Neural cell (in vitro differentiated cells): ENCODE measurements at regions not wholly inside any gene's neighbourhood (a gene's known extent, or its start where the extent isn't known, plus 50 kb on each side); places are given as distances from the start of the nearest gene placed in this dataset.

Experiments
- H2AFZ ChIP-seq: fragments of 200-600, 300-800 bp; sonication (generic), shearing (Covaris generic); 2 replicates; pipeline ENCODE4 v1.6.0; 2014; ENCODE audit warnings: low read depth, mild to moderate bottlenecking, antibody characterized with exemption, low read length, moderate library complexity
- H3F3A ChIP-seq: fragments of 200-600 bp; shearing (Covaris generic); 2 replicates; pipeline ENCODE4 v1.6.1; 2016; ENCODE audit warnings: mild to moderate bottlenecking, moderate library complexity, mixed read lengths, antibody characterized with exemption, low read length; ENCODE audit not compliant: insufficient read depth, poor library complexity, severe bottlenecking
- H3K27ac ChIP-seq: fragments of 200-600, 300-800 bp; sonication (generic), shearing (Covaris generic); 2 replicates; pipeline ENCODE4 v1.5.1; 2014; ENCODE audit warnings: mild to moderate bottlenecking, low read length, moderate library complexity
- H3K27me3 ChIP-seq: fragments of 300-800, 200-600 bp; sonication (generic), shearing (Covaris generic); 2 replicates; pipeline ENCODE4 v1.6.0; 2014; ENCODE audit warnings: mild to moderate bottlenecking, low read depth, low read length, moderate library complexity; ENCODE audit not compliant: insufficient read depth
- H3K36me3 ChIP-seq: fragments of 300-800, 200-600 bp; sonication (generic), shearing (Covaris generic); 2 replicates; pipeline ENCODE4 v1.5.1; 2014; ENCODE audit warnings: mild to moderate bottlenecking, antibody characterized with exemption, low read length, moderate library complexity; ENCODE audit not compliant: insufficient read depth
- H3K4me2 ChIP-seq: fragments of 300-800, 200-600 bp; sonication (generic), shearing (Covaris generic); 2 replicates; pipeline ENCODE4 v1.6.0; 2014; ENCODE audit warnings: mild to moderate bottlenecking, low read length
- H3K4me3 ChIP-seq: fragments of 300-800, 200-600 bp; sonication (generic), shearing (Covaris generic); 2 replicates; pipeline ENCODE4 v1.5.1; 2014; ENCODE audit warnings: mild to moderate bottlenecking, low read length, moderate library complexity
- H3K79me2 ChIP-seq: fragments of 200-600 bp; shearing (Covaris generic); replicated peaks from 2 replicates; pipeline ENCODE4 v1.6.0; 2014; ENCODE audit warnings: mild to moderate bottlenecking, low read length, moderate library complexity; ENCODE audit not compliant: insufficient read depth
- H3K9ac ChIP-seq: fragments of 300-800, 200-600 bp; sonication (generic), shearing (Covaris generic); 2 replicates; pipeline ENCODE4 v1.6.1; 2016; ENCODE audit warnings: mild to moderate bottlenecking, low read length, mixed read lengths
- H3K9me2 ChIP-seq: fragments of 200-600 bp; shearing (Covaris generic); 2 replicates; pipeline ENCODE4 v1.6.1; 2016; ENCODE audit warnings: mild to moderate bottlenecking, low read length, mixed read lengths; ENCODE audit not compliant: insufficient read depth
- H3K9me3 ChIP-seq: fragments of 200-600, 300-800 bp; sonication (generic), shearing (Covaris generic); 2 replicates; pipeline ENCODE4 v1.6.1; 2016; ENCODE audit warnings: mild to moderate bottlenecking, mixed run types, low read length, moderate library complexity, mixed read lengths
- H4K20me1 ChIP-seq: fragments of 200-600 bp; shearing (Covaris generic); 2 replicates; pipeline ENCODE4 v1.6.1; 2016; ENCODE audit warnings: mild to moderate bottlenecking, mixed run types; ENCODE audit not compliant: insufficient read depth
- EP300 ChIP-seq: fragments of 450-650 bp; conservative IDR thresholded peaks from 2 replicates; pipeline ENCODE4 v1.6.1; 2014; ENCODE audit warnings: antibody characterized with exemption, mild to moderate bottlenecking, moderate library complexity; ENCODE audit not compliant: poor library complexity, severe bottlenecking
- EZH2 ChIP-seq: fragments of 200-600, 300-800 bp; shearing (Covaris generic), sonication (generic); IDR thresholded peaks from 2 replicates; pipeline ENCODE4 v1.6.1; 2014; ENCODE audit warnings: antibody characterized with exemption, low read length, borderline replicate concordance, mild to moderate bottlenecking; ENCODE audit not compliant: insufficient read depth, poor library complexity, severe bottlenecking
- MXI1 ChIP-seq: fragments of 450-650 bp; conservative IDR thresholded peaks from 2 replicates; pipeline ENCODE4 v1.6.1; 2014; ENCODE audit warnings: antibody characterized with exemption, mild to moderate bottlenecking; ENCODE audit not compliant: poor library complexity, severe bottlenecking
- POLR2AphosphoS5 ChIP-seq: IDR thresholded peaks from 2 replicates; pipeline ENCODE4 v1.6.1; 2012
- RAD21 ChIP-seq: fragments of 450-650 bp; conservative IDR thresholded peaks from 2 replicates; pipeline ENCODE4 v1.6.1; 2014; ENCODE audit warnings: antibody characterized with exemption, mild to moderate bottlenecking, moderate library complexity
- SMC3 ChIP-seq: fragments of 450-650 bp; conservative IDR thresholded peaks from 2 replicates; pipeline ENCODE4 v1.6.1; 2014; ENCODE audit warnings: antibody characterized with exemption, mild to moderate bottlenecking, moderate library complexity; ENCODE audit not compliant: poor library complexity
- TAF1 ChIP-seq: IDR thresholded peaks from 2 replicates; pipeline ENCODE4 v1.6.1; 2012; ENCODE audit warnings: low read depth
- TF ChIP-seq, protein P1 (sequence below): fragments of 450-650 bp; IDR thresholded peaks from 2 replicates; pipeline ENCODE4 v1.5.1; 2014; ENCODE audit warnings: antibody characterized with exemption, mild to moderate bottlenecking, moderate library complexity; ENCODE audit not compliant: poor library complexity, severe bottlenecking
- TF ChIP-seq, protein P2 (sequence below): IDR thresholded peaks from 2 replicates; pipeline ENCODE4 v1.6.1; 2012; ENCODE audit warnings: borderline replicate concordance

DNA sequence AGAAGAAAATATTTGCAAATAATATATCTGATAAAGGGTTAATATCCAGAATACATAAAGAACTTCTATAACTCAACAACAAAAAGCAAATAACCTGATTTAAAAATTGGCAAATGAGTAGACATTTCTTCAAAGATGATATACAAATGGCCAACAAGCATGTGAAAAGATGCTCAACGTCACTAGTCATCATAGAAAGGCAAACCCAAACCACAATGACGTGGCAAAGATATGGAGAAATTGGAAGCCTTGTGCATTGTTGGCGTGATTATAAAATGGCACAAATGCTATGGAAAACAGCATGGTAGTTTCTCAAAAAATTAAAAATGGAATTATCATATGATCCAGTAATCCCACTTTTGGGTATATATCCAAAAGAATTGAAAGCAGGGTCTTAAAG, 466.3 kb downstream of the TBC1D22A start:
- no peaks in the 10 kb centered on the region for H3K9me2 ChIP-seq
- no peaks in the 10 kb centered on the region for H4K20me1 ChIP-seq
- no peaks in the 10 kb centered on the region for H3F3A ChIP-seq
- H3K4me2 ChIP-seq = no peak overlapping the region
- H3K27me3 ChIP-seq = no peaks in the 10 kb centered on the region
- no peaks in the 10 kb centered on the region for H3K36me3 ChIP-seq
- no peak overlapping the region for H3K9ac ChIP-seq
- H3K79me2 ChIP-seq = no peaks in the 10 kb centered on the region
- no peak overlapping the region for H3K27ac ChIP-seq
- no peak overlapping the region for H3K4me3 ChIP-seq
- H3K9me3 ChIP-seq = no peaks in the 10 kb centered on the region
- no peak overlapping the region for H2AFZ ChIP-seq
- TF ChIP-seq RAD21 = no peak
- no peak for TF ChIP-seq EZH2
- TF ChIP-seq, protein P1, sequence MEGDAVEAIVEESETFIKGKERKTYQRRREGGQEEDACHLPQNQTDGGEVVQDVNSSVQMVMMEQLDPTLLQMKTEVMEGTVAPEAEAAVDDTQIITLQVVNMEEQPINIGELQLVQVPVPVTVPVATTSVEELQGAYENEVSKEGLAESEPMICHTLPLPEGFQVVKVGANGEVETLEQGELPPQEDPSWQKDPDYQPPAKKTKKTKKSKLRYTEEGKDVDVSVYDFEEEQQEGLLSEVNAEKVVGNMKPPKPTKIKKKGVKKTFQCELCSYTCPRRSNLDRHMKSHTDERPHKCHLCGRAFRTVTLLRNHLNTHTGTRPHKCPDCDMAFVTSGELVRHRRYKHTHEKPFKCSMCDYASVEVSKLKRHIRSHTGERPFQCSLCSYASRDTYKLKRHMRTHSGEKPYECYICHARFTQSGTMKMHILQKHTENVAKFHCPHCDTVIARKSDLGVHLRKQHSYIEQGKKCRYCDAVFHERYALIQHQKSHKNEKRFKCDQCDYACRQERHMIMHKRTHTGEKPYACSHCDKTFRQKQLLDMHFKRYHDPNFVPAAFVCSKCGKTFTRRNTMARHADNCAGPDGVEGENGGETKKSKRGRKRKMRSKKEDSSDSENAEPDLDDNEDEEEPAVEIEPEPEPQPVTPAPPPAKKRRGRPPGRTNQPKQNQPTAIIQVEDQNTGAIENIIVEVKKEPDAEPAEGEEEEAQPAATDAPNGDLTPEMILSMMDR = no peak
- TF ChIP-seq TAF1 = no peak
- TF ChIP-seq POLR2AphosphoS5 = no peak
- no peak for TF ChIP-seq MXI1
- TF ChIP-seq, protein P2, sequence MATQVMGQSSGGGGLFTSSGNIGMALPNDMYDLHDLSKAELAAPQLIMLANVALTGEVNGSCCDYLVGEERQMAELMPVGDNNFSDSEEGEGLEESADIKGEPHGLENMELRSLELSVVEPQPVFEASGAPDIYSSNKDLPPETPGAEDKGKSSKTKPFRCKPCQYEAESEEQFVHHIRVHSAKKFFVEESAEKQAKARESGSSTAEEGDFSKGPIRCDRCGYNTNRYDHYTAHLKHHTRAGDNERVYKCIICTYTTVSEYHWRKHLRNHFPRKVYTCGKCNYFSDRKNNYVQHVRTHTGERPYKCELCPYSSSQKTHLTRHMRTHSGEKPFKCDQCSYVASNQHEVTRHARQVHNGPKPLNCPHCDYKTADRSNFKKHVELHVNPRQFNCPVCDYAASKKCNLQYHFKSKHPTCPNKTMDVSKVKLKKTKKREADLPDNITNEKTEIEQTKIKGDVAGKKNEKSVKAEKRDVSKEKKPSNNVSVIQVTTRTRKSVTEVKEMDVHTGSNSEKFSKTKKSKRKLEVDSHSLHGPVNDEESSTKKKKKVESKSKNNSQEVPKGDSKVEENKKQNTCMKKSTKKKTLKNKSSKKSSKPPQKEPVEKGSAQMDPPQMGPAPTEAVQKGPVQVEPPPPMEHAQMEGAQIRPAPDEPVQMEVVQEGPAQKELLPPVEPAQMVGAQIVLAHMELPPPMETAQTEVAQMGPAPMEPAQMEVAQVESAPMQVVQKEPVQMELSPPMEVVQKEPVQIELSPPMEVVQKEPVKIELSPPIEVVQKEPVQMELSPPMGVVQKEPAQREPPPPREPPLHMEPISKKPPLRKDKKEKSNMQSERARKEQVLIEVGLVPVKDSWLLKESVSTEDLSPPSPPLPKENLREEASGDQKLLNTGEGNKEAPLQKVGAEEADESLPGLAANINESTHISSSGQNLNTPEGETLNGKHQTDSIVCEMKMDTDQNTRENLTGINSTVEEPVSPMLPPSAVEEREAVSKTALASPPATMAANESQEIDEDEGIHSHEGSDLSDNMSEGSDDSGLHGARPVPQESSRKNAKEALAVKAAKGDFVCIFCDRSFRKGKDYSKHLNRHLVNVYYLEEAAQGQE = no peak
- no peak for TF ChIP-seq EP300

DNA sequence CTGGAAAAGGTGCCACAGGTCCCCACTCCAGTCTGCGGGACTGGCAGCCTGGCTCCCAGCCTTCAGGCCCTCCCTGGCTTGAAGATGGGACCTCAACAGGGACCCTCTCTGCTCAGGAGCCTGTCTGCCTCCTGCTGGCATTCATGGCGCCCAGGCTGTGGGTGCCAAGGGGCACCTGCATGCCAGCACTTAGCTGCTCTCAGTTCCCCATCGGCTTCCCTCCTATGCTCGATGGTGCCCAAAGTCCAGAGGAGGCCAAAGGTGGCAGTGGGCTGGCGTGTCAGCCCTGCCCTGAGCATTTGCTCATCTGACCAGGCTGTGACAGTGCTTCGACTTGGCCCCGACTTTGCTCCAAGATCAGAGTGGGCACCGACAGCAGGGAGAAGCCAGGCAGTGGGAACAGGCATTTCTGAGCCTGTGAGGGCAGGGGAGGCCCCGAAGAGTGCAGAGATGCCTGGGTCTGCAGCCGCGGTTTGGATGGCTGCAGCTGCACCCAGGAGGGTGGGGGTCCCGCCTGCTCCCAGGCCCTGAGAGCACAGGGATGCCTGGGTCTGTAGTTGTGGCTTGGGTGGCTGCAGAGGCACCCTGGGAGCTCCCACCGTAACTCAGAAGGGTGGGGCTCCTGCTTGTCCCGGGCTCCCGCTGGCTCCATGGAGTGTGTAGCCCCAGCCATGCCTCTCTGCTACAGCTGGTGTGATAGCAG, 463.6 kb downstream of the TBC1D22A start:
- no peak overlapping the region for H3K27ac ChIP-seq
- H3K4me3 ChIP-seq = no peak overlapping the region
- no peaks in the 10 kb centered on the region for H3F3A ChIP-seq
- H3K9me3 ChIP-seq = no peaks in the 10 kb centered on the region
- TF ChIP-seq EZH2 = no peak
- no peak for TF ChIP-seq POLR2AphosphoS5
- TF ChIP-seq, protein P1 = no peak
- TF ChIP-seq RAD21 = no peak
- TF ChIP-seq MXI1 = no peak
- TF ChIP-seq SMC3 = no peak
- no peak for TF ChIP-seq TAF1
- TF ChIP-seq EP300 = no peak
- TF ChIP-seq, protein P2 = no peak
- H3K9me2 ChIP-seq = no peaks in the 10 kb centered on the region
- H3K27me3 ChIP-seq = no peaks in the 10 kb centered on the region
- no peaks in the 10 kb centered on the region for H3K79me2 ChIP-seq
- no peak overlapping the region for H2AFZ ChIP-seq
- no peak overlapping the region for H3K9ac ChIP-seq
- no peaks in the 10 kb centered on the region for H4K20me1 ChIP-seq
- no peak overlapping the region for H3K4me2 ChIP-seq
- no peaks in the 10 kb centered on the region for H3K36me3 ChIP-seq
